Fibroblast of villous mesenchyme (primary cell): ENCODE measurements at regions not wholly inside any gene's neighbourhood (a gene's known extent, or its start where the extent isn't known, plus 50 kb on each side); places are given as distances from the start of the nearest gene placed in this dataset. TPM values are rescaled to one million over a fixed set of nuclear protein-coding genes. Genes with fewer than 3 reads are reported as not detected.

Source experiments
- DNase-seq: peaks from one replicate; pipeline ENCODE4 v3.0.0-alpha.2; 2010; ENCODE audit warnings: low read depth
- H3K4me3 ChIP-seq: 2 replicates; pipeline ENCODE4 v1.5.1; 2011; ENCODE audit warnings: low read depth, mild to moderate bottlenecking, low read length
- small RNA-seq: library from RNA; depleted of rRNA; stranded (forward); fragments of <200 nt; gene quantifications from one replicate; pipeline ENCODE3, GENCODE V24; 2012
- TF ChIP-seq, protein P1 (sequence below): IDR thresholded peaks from 2 replicates; pipeline ENCODE4 v1.5.1; 2012; ENCODE audit warnings: low read depth, mild to moderate bottlenecking, low read length; ENCODE audit not compliant: insufficient read depth

DNA sequence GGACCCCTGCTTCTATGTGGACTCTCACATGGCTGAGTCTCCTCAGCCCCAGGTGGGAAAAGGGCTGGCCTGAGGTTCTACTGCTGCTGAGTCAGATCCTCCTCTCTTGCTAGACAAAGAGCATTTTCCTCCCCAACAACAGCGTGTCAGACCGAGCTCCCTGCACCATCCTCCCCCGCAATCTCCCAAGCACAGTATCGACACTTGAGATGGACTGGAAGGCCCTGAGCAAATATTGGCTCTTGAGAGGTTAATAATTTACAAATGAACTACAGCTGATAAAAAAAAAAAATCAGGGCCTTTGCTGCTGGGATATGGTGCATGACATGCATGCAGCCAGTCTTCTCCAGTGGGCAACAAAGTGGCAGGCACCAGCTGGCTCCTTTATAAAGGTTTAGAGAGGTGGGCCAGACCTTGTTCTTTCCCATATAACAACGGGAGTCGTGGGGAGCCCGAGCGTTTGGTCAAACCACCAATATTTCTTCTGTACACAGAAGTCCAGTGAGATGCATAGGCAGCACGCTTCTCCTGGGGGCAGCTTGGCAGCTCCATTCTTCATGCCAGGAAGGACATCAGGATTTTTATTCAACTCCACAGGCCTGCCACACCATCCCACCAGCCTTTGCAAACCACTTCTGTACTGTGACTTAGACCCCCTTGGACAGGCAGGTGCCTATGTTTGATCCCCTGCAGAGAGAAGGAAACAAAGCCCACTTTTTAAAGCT lies 55.4 kb upstream of the CAMK1G start:
- no peak overlapping the region for H3K4me3 ChIP-seq
- peak; percentile 13 for DNase-seq
- TF ChIP-seq, protein P1, sequence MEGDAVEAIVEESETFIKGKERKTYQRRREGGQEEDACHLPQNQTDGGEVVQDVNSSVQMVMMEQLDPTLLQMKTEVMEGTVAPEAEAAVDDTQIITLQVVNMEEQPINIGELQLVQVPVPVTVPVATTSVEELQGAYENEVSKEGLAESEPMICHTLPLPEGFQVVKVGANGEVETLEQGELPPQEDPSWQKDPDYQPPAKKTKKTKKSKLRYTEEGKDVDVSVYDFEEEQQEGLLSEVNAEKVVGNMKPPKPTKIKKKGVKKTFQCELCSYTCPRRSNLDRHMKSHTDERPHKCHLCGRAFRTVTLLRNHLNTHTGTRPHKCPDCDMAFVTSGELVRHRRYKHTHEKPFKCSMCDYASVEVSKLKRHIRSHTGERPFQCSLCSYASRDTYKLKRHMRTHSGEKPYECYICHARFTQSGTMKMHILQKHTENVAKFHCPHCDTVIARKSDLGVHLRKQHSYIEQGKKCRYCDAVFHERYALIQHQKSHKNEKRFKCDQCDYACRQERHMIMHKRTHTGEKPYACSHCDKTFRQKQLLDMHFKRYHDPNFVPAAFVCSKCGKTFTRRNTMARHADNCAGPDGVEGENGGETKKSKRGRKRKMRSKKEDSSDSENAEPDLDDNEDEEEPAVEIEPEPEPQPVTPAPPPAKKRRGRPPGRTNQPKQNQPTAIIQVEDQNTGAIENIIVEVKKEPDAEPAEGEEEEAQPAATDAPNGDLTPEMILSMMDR = no peak

DNA sequence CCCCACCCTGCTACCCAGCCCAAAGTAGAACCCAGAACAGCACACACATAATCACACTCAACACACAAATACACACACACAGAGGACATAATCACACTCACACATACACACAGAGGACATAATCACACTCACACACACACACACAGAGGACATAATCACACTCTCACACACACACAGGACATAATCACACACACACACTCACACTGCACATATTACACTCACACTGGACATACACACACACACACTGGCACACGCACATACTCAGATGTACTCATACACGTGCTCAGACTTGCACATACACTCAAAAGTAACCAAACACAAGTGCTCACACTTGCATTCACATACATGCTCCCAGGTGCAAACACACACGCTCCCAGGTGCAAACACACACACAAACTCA lies 54.3 kb upstream of the CAMK1G start:
- no peak for DNase-seq
- TF ChIP-seq, protein P1 = no peak
- no peak overlapping the region for H3K4me3 ChIP-seq

DNA sequence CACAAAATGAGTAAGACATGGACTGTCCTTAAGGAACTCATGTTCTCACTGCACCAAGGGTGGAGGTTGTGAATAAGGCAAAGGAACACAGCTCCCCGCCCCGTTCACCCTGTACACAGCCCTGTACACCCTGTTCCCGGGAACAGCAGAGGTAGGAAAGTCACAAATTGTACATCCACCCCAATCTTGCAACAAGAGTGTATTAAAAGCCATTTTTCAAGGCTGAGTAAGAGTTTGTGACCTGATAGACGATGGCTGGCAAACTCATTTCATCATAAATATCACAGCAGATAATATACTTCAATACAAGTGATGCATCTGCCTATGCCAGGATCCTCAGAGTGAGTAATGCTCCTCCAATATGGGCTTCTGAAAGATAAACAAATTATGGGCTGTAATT lies 52.5 kb upstream of the CAMK1G start:
- TF ChIP-seq, protein P1 = no peak
- DNase-seq = peak; percentile 5
- no peak overlapping the region for H3K4me3 ChIP-seq

DNA sequence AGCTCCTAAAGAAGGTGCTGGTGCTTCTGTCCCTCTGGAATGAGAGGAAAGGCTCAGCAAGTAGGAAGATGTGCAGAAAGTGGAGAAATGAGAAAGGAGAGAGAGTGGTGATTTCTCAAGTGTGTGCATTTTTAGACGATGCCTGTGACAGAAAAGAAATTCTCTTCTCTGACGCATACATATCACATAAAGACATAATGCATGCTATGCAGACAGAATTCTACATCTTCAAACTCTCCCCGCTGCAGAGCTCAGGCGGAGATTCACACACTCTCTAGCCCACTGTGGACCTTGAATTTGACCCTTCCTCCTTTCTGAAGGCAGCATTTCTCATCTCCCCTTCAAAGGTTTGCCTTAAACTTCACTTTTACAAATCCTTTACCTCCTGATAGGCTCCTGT lies 52.0 kb upstream of the CAMK1G start:
- peak; percentile 6 for DNase-seq
- TF ChIP-seq, protein P1 = no peak
- no peak overlapping the region for H3K4me3 ChIP-seq

Small RNA genes in the stretch of these regions (small RNA-seq; reads per million reads assigned to genes)
- gene AC104465.1 = not detected
